ENCODE measurements at regions not wholly inside any gene's neighbourhood (a gene's known extent, or its start where the extent isn't known, plus 50 kb on each side); places are given as distances from the start of the nearest gene placed in this dataset.

DNA sequence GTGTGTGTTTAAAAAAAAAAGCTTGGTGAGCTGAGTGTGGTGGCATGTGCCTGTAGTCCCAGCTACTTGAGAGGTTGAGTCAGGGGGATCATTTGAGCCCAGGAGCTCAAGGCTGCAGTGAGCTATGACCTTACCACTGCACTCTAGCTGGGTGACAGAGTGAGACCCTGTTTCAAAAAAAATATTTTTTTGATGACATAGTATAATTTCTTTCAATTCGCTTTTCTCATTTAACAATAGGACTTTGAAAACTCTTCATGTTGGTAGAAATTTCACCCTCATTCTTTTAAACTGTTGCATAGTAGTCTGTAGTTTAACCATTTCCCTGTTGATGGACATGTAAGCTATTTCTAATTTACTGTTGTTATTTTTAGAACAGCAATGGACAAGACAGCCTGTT, 55.7 kb upstream of the EXOC6 start:
- DNase-seq, result no peak

Data from CD4-positive, alpha-beta T cell treated with Interferon gamma for 1 hour (primary cell).